GM12864 (cell line): ENCODE measurements at regions not wholly inside any gene's neighbourhood (a gene's known extent, or its start where the extent isn't known, plus 50 kb on each side); places are given as distances from the start of the nearest gene placed in this dataset.

Experiments used
- DNase-seq: peaks from one replicate; pipeline ENCODE4 v3.0.0-alpha.2; 2011; ENCODE audit warnings: low read depth
- H3K4me3 ChIP-seq: 2 replicates; pipeline ENCODE4 v1.5.1; 2011; ENCODE audit warnings: mild to moderate bottlenecking, low read depth, low read length, control low read depth
- TF ChIP-seq, protein P1 (sequence below): IDR thresholded peaks from 2 replicates; pipeline ENCODE4 v1.5.1; 2011; ENCODE audit warnings: low read depth, mild to moderate bottlenecking, moderate library complexity, low read length, control low read depth, inconsistent platforms; ENCODE audit errors: missing control alignments

DNA sequence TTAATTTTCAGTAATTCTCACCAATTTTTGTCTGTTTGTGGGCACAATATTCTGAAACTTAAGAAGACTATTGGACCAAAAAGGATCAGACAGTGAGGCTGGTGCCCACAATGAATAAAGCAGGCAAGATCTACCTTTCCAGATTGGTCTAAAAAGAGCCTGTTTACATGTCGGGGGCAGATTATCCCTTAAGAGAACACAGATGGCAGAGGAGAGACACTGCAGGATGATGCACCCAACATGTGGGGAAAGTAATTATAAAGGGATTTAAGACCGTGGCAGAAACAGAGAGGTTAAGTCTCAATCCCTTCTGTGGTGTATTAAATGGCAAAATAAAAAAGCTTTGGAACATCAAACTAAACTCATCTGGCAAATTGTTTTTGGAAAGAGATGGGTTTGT lies 331.8 kb upstream of the CDH11 start:
- TF ChIP-seq, protein P1, sequence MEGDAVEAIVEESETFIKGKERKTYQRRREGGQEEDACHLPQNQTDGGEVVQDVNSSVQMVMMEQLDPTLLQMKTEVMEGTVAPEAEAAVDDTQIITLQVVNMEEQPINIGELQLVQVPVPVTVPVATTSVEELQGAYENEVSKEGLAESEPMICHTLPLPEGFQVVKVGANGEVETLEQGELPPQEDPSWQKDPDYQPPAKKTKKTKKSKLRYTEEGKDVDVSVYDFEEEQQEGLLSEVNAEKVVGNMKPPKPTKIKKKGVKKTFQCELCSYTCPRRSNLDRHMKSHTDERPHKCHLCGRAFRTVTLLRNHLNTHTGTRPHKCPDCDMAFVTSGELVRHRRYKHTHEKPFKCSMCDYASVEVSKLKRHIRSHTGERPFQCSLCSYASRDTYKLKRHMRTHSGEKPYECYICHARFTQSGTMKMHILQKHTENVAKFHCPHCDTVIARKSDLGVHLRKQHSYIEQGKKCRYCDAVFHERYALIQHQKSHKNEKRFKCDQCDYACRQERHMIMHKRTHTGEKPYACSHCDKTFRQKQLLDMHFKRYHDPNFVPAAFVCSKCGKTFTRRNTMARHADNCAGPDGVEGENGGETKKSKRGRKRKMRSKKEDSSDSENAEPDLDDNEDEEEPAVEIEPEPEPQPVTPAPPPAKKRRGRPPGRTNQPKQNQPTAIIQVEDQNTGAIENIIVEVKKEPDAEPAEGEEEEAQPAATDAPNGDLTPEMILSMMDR, result no peak
- H3K4me3 ChIP-seq, result no peak overlapping the region
- no peak for DNase-seq

DNA sequence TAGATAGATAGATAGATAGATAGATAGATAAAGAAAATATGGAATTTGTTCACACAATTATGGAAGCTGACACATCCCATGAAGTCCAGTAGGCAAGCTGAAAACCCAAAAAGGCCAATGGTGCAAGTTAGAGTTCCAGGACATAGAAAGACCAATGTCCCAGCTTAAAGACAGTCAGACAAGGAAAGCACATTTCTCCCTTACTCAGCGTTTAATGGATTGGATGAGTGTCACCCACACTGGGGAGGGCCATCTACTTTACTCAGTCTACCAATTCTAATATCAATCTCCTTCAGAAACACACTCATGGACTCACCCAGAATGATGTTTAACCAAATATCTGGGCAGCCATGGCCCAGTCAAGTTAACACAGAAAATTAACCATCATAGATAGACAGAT lies 327.7 kb upstream of the CDH11 start:
- DNase-seq, result no peak
- TF ChIP-seq, protein P1, result no peak
- H3K4me3 ChIP-seq, result no peak overlapping the region

DNA sequence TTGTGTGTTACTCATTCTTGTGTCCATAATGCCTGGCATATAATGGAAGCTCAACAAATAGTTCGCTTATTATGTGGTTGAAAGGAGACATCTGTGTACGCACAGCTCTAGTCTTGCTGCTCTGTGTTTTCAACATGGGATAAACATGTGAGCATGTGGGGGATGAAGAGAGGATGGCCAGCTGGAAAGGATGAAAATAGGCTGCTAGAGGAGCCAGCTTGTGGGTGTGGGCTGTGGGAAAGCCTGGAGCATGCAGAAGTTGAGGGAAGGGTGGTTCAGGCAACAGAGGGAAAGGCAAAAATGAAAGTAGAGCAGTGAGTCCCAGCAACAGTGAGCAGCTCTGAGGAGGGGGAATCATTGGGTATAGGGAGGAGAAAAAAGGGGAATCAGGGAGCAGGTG lies 324.6 kb upstream of the CDH11 start:
- TF ChIP-seq, protein P1, result no peak
- no peak overlapping the region for H3K4me3 ChIP-seq
- no peak for DNase-seq

DNA sequence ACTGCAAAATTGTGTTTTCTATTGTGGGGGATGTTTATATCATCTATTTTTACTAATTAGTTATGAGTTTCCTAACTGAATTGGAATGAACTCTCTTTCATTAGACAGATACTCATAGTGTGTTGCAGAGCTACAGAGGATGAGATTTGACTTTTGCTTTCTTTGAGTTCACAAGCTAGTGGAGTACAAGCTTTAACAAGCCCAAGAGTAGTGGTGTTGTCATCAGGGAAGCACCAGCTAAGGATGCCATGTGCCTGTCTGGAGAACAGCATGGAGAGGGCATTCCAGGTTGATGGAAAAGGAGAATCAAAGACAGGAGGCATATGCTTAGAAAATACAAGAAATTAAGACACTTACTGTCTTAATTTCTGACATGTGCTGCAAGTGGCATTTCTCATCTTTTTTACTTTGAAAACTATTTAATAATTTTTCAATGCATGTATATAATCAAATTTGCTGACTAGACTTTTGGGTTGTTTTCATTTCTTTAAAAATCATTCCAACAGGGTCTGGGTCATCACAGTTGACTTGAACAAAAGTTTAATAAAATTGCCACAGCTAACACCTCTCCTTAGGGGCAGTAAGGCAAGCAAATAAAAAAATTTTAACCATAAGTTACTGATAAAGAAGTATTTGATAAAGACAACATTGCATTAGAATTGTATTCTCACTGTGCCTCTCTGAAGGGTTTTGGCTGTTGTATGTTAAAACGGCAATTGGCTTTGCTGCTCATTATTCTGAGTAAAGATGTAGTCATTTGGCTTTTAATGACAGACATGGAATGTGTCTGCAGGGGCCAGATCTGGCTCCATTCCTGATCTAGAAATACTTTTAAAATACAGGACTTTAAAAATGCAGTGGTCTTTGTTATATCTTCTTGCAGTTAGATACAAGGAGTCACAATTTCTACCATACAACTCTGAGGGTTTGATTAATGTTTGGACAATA lies 323.7 kb upstream of the CDH11 start:
- TF ChIP-seq, protein P1, result no peak
- H3K4me3 ChIP-seq, result no peak overlapping the region
- no peak for DNase-seq

DNA sequence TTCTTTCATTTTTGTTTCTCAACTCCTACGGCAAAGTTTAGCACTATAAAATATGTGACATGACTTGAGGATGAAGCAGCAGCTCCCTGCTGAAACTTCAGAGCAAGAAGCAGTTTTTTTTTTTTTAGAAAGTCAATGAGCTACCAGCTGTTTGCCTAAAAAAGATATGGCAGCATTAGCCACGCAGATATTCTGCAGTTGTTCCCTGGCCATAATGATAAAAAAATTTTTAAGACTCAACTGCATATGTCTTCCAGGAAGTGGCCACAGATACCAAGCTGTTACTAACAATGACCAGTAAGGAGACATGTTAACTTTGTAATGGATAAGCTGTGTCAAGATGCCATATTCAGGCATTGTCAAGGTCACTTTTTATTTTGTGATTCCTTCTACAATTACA lies 319.6 kb upstream of the CDH11 start:
- H3K4me3 ChIP-seq, result no peak overlapping the region
- TF ChIP-seq, protein P1, result no peak
- DNase-seq, result no peak

DNA sequence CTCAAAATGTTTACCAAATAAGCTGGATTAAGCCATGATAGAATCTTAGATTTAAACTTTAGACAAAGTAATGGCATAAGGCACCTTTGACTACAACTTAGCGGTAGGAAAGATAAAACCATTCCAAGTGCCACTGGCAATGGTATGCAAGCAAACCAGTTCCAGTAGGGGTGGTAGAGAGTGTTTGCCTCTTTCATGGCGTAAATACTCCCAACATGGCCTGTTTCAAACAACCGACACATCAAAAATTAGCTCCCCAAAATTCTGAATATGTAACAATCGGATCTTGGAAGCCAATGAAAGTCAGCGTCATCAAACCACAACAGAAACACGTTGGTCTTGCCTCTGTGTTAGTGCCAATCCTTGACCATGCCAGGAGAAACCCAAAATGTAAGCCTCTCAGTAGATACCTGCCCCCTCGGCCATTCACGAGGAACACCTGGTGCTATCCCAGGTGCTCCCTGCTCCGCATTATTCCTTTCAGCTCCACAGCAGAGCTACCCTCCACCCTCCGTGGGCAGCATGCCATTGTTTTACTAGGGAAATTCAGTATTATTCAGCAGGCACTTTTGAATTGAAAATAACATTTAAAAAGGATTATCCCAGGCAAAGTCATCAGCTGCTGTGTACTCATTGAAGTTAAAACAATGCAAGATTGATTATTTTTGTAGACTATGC lies 307.8 kb upstream of the CDH11 start:
- no peak overlapping the region for H3K4me3 ChIP-seq
- no peak for DNase-seq
- TF ChIP-seq, protein P1, result no peak
